H1 (cell line): ENCODE measurements at regions not wholly inside any gene's neighbourhood (a gene's known extent, or its start where the extent isn't known, plus 50 kb on each side); places are given as distances from the start of the nearest gene placed in this dataset.

ENCODE experiments used
- CTCF ChIA-PET: fragments of 300-600 bp; sonication (Branson Sonifier 250); formaldehyde crosslinking; loops from one replicate; lab custom pipeline; 2021; ENCODE audit not compliant: partially characterized antibody; lab: Charles Lee
- POLR2A ChIA-PET: fragments of 300-600 bp; sonication (Branson Sonifier 250); formaldehyde crosslinking; loops from one replicate; lab custom pipeline; 2021; ENCODE audit warnings: inconsistent platforms; ENCODE audit not compliant: partially characterized antibody; lab: Charles Lee
- DNase-seq, 2 experiments: peaks; one replicate each; pipeline versions ENCODE4 v3.0.0 to v3.0.0-alpha.2; 2010 to 2022; ENCODE audit warnings: low spot score in 2 of 2, low read depth in 1 of 2, mixed read lengths in 1 of 2
- FAIRE-seq: peaks from 2 replicates; lab custom pipeline; 2011; peaks lifted over from hg19 to GRCh38; lab: Jason Lieb, UNC
- H2AFZ ChIP-seq: 2 replicates; pipeline ENCODE4 v1.8.1; 2012; ENCODE audit warnings: low read length, inconsistent platforms
- H2AK5ac ChIP-seq: 2 replicates; pipeline ENCODE4 v1.6.1; 2013; ENCODE audit warnings: low read depth, low read length
- H2BK120ac ChIP-seq: replicated peaks from 2 replicates; pipeline ENCODE3; 2013; ENCODE audit warnings: low read depth, low read length, inconsistent platforms
- H2BK12ac ChIP-seq: 2 replicates; pipeline ENCODE4 v1.6.1; 2013; ENCODE audit warnings: low read depth, low read length
- H2BK15ac ChIP-seq: 2 replicates; pipeline ENCODE4 v1.6.1; 2013; ENCODE audit warnings: low read length
- H2BK20ac ChIP-seq: 2 replicates; pipeline ENCODE4 v1.6.1; 2013; ENCODE audit warnings: low read length
- H2BK5ac ChIP-seq: 2 replicates; pipeline ENCODE4 v1.6.1; 2013; ENCODE audit warnings: low read depth, low read length
- H3K14ac ChIP-seq: 2 replicates; pipeline ENCODE4 v1.6.1; 2013; ENCODE audit warnings: inconsistent platforms; ENCODE audit not compliant: insufficient read length
- H3K18ac ChIP-seq: 2 replicates; pipeline ENCODE4 v1.6.1; 2013; ENCODE audit warnings: low read length; ENCODE audit errors: extremely low read depth
- H3K23ac ChIP-seq: 2 replicates; pipeline ENCODE4 v1.6.1; 2013; ENCODE audit warnings: inconsistent platforms; ENCODE audit not compliant: insufficient read length
- H3K23me2 ChIP-seq: 2 replicates; pipeline ENCODE4 v1.6.1; 2013; ENCODE audit warnings: low read depth, low read length
- H3K27ac ChIP-seq: 2 replicates; pipeline ENCODE4 v1.6.1; 2011; ENCODE audit warnings: low read depth, low read length, inconsistent platforms
- H3K27me3 ChIP-seq, 4 experiments: replicated peaks in 1 of 4; 1 replicate in 1 of 4; 2 replicates in 3 of 4; pipeline versions ENCODE4 v1.6.1 to v1.8.1; 2011 to 2013; ENCODE audit warnings: low read length in 3 of 4, mild to moderate bottlenecking in 3 of 4, inconsistent platforms in 2 of 4, mixed read lengths in 2 of 4, moderate library complexity in 1 of 4; ENCODE audit not compliant: control insufficient read depth in 3 of 4, insufficient read depth in 3 of 4; ENCODE audit errors: extremely low read depth in 1 of 4
- H3K36me3 ChIP-seq, 4 experiments: 2 replicates each; pipeline versions ENCODE4 v1.6.1 to v1.8.1; 2011 to 2013; ENCODE audit warnings: mild to moderate bottlenecking in 4 of 4, low read length in 3 of 4, moderate library complexity in 2 of 4, control low read depth in 1 of 4, inconsistent platforms in 1 of 4; ENCODE audit not compliant: insufficient read depth in 4 of 4, control insufficient read depth in 2 of 4
- H3K4ac ChIP-seq: replicated peaks from 2 replicates; pipeline ENCODE3; 2013; ENCODE audit warnings: low read length, low read depth, mixed read lengths, inconsistent platforms; ENCODE audit not compliant: insufficient read length
- H3K4me1 ChIP-seq, 4 experiments: replicated peaks in 1 of 4; 1 replicate in 1 of 4; 2 replicates in 3 of 4; pipeline versions ENCODE4 v1.6.1 to v1.8.1; 2011 to 2013; ENCODE audit warnings: low read length in 3 of 4, inconsistent platforms in 2 of 4, mixed read lengths in 1 of 4; ENCODE audit not compliant: insufficient read depth in 4 of 4, control insufficient read depth in 3 of 4
- H3K4me2 ChIP-seq, 2 experiments: 2 replicates each; pipeline versions ENCODE4 v1.6.1 to v1.8.1; 2011 to 2013; ENCODE audit warnings: low read depth in 2 of 2, low read length in 2 of 2, control low read depth in 1 of 2, inconsistent platforms in 1 of 2, mild to moderate bottlenecking in 1 of 2; ENCODE audit not compliant: insufficient read depth in 1 of 2
- H3K4me3 ChIP-seq, 4 experiments: fragments of 200-600, 300-600 bp in 1 of 4; sonication (generic), shearing (Covaris generic), sonication (Bioruptor Twin) in 1 of 4; 2 replicates each; pipeline versions ENCODE4 v1.5.1 to v1.8.1; 2011 to 2016; ENCODE audit warnings: low read length in 4 of 4, low read depth in 3 of 4, control low read depth in 2 of 4, inconsistent platforms in 2 of 4, mild to moderate bottlenecking in 2 of 4, mixed read lengths in 1 of 4, moderate library complexity in 1 of 4; ENCODE audit not compliant: insufficient read depth in 2 of 4; ENCODE audit errors: extremely low read depth in 1 of 4
- H3K56ac ChIP-seq: replicated peaks from 2 replicates; pipeline ENCODE3; 2013; ENCODE audit warnings: low read depth, mild to moderate bottlenecking, mixed read lengths, low read length, inconsistent platforms; ENCODE audit not compliant: insufficient read length
- H3K79me1 ChIP-seq: 2 replicates; pipeline ENCODE4 v1.6.1; 2013; ENCODE audit warnings: low read depth, low read length, control low read depth
- H3K79me2 ChIP-seq, 2 experiments: 2 replicates each; pipeline versions ENCODE4 v1.6.1 to v1.8.1; 2012 to 2013; ENCODE audit warnings: low read length in 2 of 2, mild to moderate bottlenecking in 2 of 2, inconsistent platforms in 1 of 2; ENCODE audit not compliant: insufficient read depth in 2 of 2, control insufficient read depth in 1 of 2
- H3K9ac ChIP-seq, 4 experiments: replicated peaks in 1 of 4; 1 replicate in 1 of 4; 2 replicates in 3 of 4; pipeline versions ENCODE4 v1.6.1 to v1.8.1; 2011 to 2013; ENCODE audit warnings: low read depth in 3 of 4, low read length in 3 of 4, control low read depth in 2 of 4, mild to moderate bottlenecking in 2 of 4, moderate library complexity in 2 of 4, inconsistent platforms in 1 of 4; ENCODE audit errors: extremely low read depth in 1 of 4
- H3K9me3 ChIP-seq, 2 experiments: 2 replicates each; pipeline versions ENCODE4 v1.6.1 to v1.8.1; 2012 to 2013; ENCODE audit warnings: mild to moderate bottlenecking in 2 of 2, moderate library complexity in 2 of 2, control low read depth in 1 of 2, inconsistent platforms in 1 of 2, low read depth in 1 of 2, low read length in 1 of 2, mixed read lengths in 1 of 2; ENCODE audit not compliant: insufficient read depth in 2 of 2
- H4K20me1 ChIP-seq, 2 experiments: replicated peaks in 1 of 2; 2 replicates each; pipeline versions ENCODE3 to v1.8.1; 2011 to 2013; ENCODE audit warnings: inconsistent platforms in 2 of 2, low read length in 2 of 2, mild to moderate bottlenecking in 1 of 2; ENCODE audit not compliant: insufficient read depth in 2 of 2, control insufficient read depth in 1 of 2
- H4K5ac ChIP-seq: 2 replicates; pipeline ENCODE4 v1.6.1; 2013; ENCODE audit warnings: low read length, low read depth, mixed read lengths, inconsistent platforms; ENCODE audit not compliant: insufficient read length
- H4K8ac ChIP-seq: 2 replicates; pipeline ENCODE4 v1.8.0; 2013; ENCODE audit warnings: mild to moderate bottlenecking, moderate library complexity, low read length, inconsistent platforms; ENCODE audit not compliant: insufficient read depth; ENCODE audit errors: extremely low read depth
- H4K91ac ChIP-seq: replicated peaks from 2 replicates; pipeline ENCODE3; 2013; ENCODE audit warnings: low read length, mixed read lengths, inconsistent platforms; ENCODE audit not compliant: insufficient read length
- BACH1 ChIP-seq: IDR thresholded peaks from 2 replicates; pipeline ENCODE4 v1.6.1; 2012; ENCODE audit warnings: low read length, improper control_type of control experiment
- EZH2 ChIP-seq: fragments of 200-600 bp; sonication (generic); IDR thresholded peaks from 2 replicates; pipeline ENCODE4 v1.7.1; 2012; ENCODE audit warnings: low read depth, mild to moderate bottlenecking, moderate library complexity, low read length, inconsistent platforms; ENCODE audit not compliant: severe bottlenecking
- HDAC2 ChIP-seq, 2 experiments: fragments of 300-600 bp in 1 of 2; sonication (generic) in 1 of 2; IDR thresholded peaks; 2 replicates each; pipeline ENCODE4 v1.6.1; 2011 to 2012; ENCODE audit warnings: low read depth in 2 of 2, low read length in 2 of 2, mild to moderate bottlenecking in 2 of 2, moderate library complexity in 2 of 2, borderline replicate concordance in 1 of 2, inconsistent platforms in 1 of 2
- RNF2 ChIP-seq: fragments of 200-900, 300-1000 bp; sonication (generic); IDR thresholded peaks from 2 replicates; pipeline ENCODE4 v1.7.1; 2016; ENCODE audit warnings: borderline replicate concordance, low read depth, mild to moderate bottlenecking, antibody characterized with exemption, low read length; ENCODE audit not compliant: poor library complexity, severe bottlenecking; ENCODE audit errors: missing control alignments
- SIRT6 ChIP-seq: IDR thresholded peaks from one replicate; pipeline ENCODE4 v1.7.1; 2012; ENCODE audit warnings: low read length, inconsistent platforms
- YY1 ChIP-seq: IDR thresholded peaks from 2 replicates; pipeline ENCODE4 v1.6.1; 2011; ENCODE audit warnings: low read depth, mild to moderate bottlenecking, low read length
- WGBS, 2 experiments: shearing (Covaris generic) in 1 of 2; methylation state at CpG; one replicate each; pipeline versions ENCODE4 v1.1.6 to v1.1.7; 2013 to 2015; ENCODE audit warnings: low lambda C conversion rate in 2 of 2, mixed read lengths in 2 of 2, inconsistent platforms in 1 of 2, low coverage in 1 of 2, missing lambda C conversion rate in 1 of 2; ENCODE audit not compliant: insufficient replicate concordance in 2 of 2, insufficient coverage in 1 of 2, insufficient read length in 1 of 2; ENCODE audit errors: extremely low coverage in 1 of 2, missing lambda C conversion rate in 1 of 2; 5-methylcytosine and 5-hydroxymethylcytosine counted together

- no peak overlapping the region for H3K14ac ChIP-seq
- no peak overlapping the region for H2BK5ac ChIP-seq
- H3K9ac ChIP-seq, result no peak overlapping the region
- H4K8ac ChIP-seq, result no peak overlapping the region
- no peak overlapping the region for H3K4ac ChIP-seq
- no peaks in the 10 kb centered on the region for H3K23me2 ChIP-seq
- no peaks in the 10 kb centered on the region for H3K9me3 ChIP-seq
- H4K91ac ChIP-seq, result no peak overlapping the region
- no peak overlapping the region for H3K27ac ChIP-seq
- no peak overlapping the region for H2AFZ ChIP-seq
- H3K79me1 ChIP-seq, result no peaks in the 10 kb centered on the region
- H2BK12ac ChIP-seq, result 0 out of 2 replicates have a peak overlapping the region, but pooled peaks have one; percentile 18
- H4K5ac ChIP-seq, result no peak overlapping the region
- H3K18ac ChIP-seq, result no peak overlapping the region
- no peak overlapping the region for H2BK20ac ChIP-seq
- DNase-seq (no peak), FAIRE-seq (no peak)
- no peak overlapping the region for H3K4me3 ChIP-seq
- no peak overlapping the region for H3K4me2 ChIP-seq
- H3K27me3 ChIP-seq, result no peaks in the 10 kb centered on the region; a peak in 1 of 7 replicates
- POLR2A ChIA-PET, result interaction anchor here (1.0 to 1.3 kb wide), 2 partner anchors 87 to 90 kb away, joined by 3 to 4 read pairs; partner anchors contain the start of gene CEBPB
- no peaks in the 10 kb centered on the region for H3K79me2 ChIP-seq
- CTCF ChIA-PET, result interaction anchor here (0.6 to 7.4 kb wide), 44 partner anchors 9 to 556 kb away, joined by 3 to 61 read pairs (median 4); partner anchors contain the start of gene CEBPB
- no peaks in the 10 kb centered on the region for H3K36me3 ChIP-seq
- H3K56ac ChIP-seq, result no peak overlapping the region
- H3K4me1 ChIP-seq, result peaks cover 0 to 3% (median 0%) of the 10 kb centered on the region in 4 experiments; a peak in 1 of 7 replicates
- H2BK15ac ChIP-seq, result no peak overlapping the region
- no peaks in the 10 kb centered on the region for H4K20me1 ChIP-seq
- H2BK120ac ChIP-seq, result no peak overlapping the region
- WGBS, 2 experiments, result 86% methylated on average over 9 of the region's 9 CpGs; no CpG with 5 or more reads in 1 of the 2 experiments
- no peak overlapping the region for H3K23ac ChIP-seq
- no peak overlapping the region; the same call in 1 of the 2 replicates for H2AK5ac ChIP-seq
- no peak for TF ChIP-seq BACH1
- TF ChIP-seq EZH2, result no peak
- TF ChIP-seq HDAC2 (IDR thresholded peaks at IDR 0.05; ENCODE audit: borderline replicate concordance in 1 of 2, low read depth in 2 of 2, low read length in 2 of 2), result no peak
- no peak for TF ChIP-seq RNF2
- no peak for TF ChIP-seq YY1
- no peak for TF ChIP-seq SIRT6
Measured at GRCh38 chr20:50280851-50281655, 90.4 kb downstream of the CEBPB start.
